HG03571 (cell line): ENCODE measurements at regions not wholly inside any gene's neighbourhood (a gene's known extent, or its start where the extent isn't known, plus 50 kb on each side); places are given as distances from the start of the nearest gene placed in this dataset.
A peak's percentile ranks its signal among the peaks of the same experiment; 100 is the strongest.

ENCODE experiments used
- ATAC-seq: cut with Tn5 transposase; IDR thresholded peaks from one replicate; pipeline ENCODE4 v1.9.1; 2021; ENCODE audit not compliant: unreplicated experiment

GRCh38 chr6:17047889-17048288 lies 54.0 kb upstream of the STMND1 start:
- no peak for ATAC-seq

- ATAC-seq, result no peak
These were observed 56.1 kb upstream of the STMND1 start for GRCh38 chr6:17045581-17046322.

GRCh38 chr6:17043148-17043522 lies 58.7 kb upstream of the STMND1 start:
- no peak for ATAC-seq

GRCh38 chr6:17042422-17043147 lies 59.3 kb upstream of the STMND1 start:
- no peak for ATAC-seq

- no peak for ATAC-seq
These were observed 62.6 kb upstream of the STMND1 start for GRCh38 chr6:17039266-17039665.

GRCh38 chr6:17038316-17038715 lies 63.5 kb upstream of the STMND1 start:
- no peak for ATAC-seq

- ATAC-seq, result no peak
These were observed 65.8 kb upstream of the STMND1 start for GRCh38 chr6:17036065-17036393.

GRCh38 chr6:17035257-17036064 lies 66.4 kb upstream of the STMND1 start:
- ATAC-seq, result no peak

GRCh38 chr6:17033746-17034145 lies 68.1 kb upstream of the STMND1 start:
- ATAC-seq, result no peak

GRCh38 chr6:17032988-17033634 lies 68.7 kb upstream of the STMND1 start:
- no peak for ATAC-seq

GRCh38 chr6:17032590-17032987 lies 69.3 kb upstream of the STMND1 start:
- no peak for ATAC-seq

GRCh38 chr6:17031961-17032360 lies 69.9 kb upstream of the STMND1 start:
- ATAC-seq, result no peak

GRCh38 chr6:17027441-17027840 lies 74.4 kb upstream of the STMND1 start:
- no peak for ATAC-seq

GRCh38 chr6:17022604-17023003 lies 79.2 kb upstream of the STMND1 start:
- no peak for ATAC-seq

GRCh38 chr6:17021539-17021889 lies 80.3 kb upstream of the STMND1 start:
- ATAC-seq, result no peak

- no peak for ATAC-seq
These were observed 80.8 kb upstream of the STMND1 start for GRCh38 chr6:17020889-17021538.

GRCh38 chr6:17018425-17018824 lies 83.4 kb upstream of the STMND1 start:
- ATAC-seq, result no peak

GRCh38 chr6:17017416-17017815 lies 84.4 kb upstream of the STMND1 start:
- ATAC-seq, result no peak

- ATAC-seq, result no peak
These were observed 86.1 kb upstream of the STMND1 start for GRCh38 chr6:17015551-17016381.

GRCh38 chr6:17015144-17015543 lies 86.7 kb upstream of the STMND1 start:
- ATAC-seq, result peak; percentile 79
